OCI-LY1 (cell line): ENCODE measurements at regions not wholly inside any gene's neighbourhood (a gene's known extent, or its start where the extent isn't known, plus 50 kb on each side); places are given as distances from the start of the nearest gene placed in this dataset.

Experiments used
- H2AFZ ChIP-seq: fragments of 200-600 bp; sonication (generic), shearing (Covaris generic); 2 replicates; pipeline ENCODE4 v1.6.0; 2014; ENCODE audit warnings: antibody characterized with exemption, mild to moderate bottlenecking, low read length
- H3F3A ChIP-seq: fragments of 200-600 bp; sonication (generic), shearing (Covaris generic); 2 replicates; pipeline ENCODE4 v1.6.0; 2014; ENCODE audit warnings: mild to moderate bottlenecking, antibody characterized with exemption, low read length, moderate library complexity; ENCODE audit not compliant: insufficient read depth
- H3K27ac ChIP-seq: fragments of 200-600 bp; sonication (generic); 2 replicates; pipeline ENCODE4 v1.5.1; 2014; ENCODE audit warnings: low read length, mixed run types, mild to moderate bottlenecking, low read depth; ENCODE audit not compliant: poor library complexity, severe bottlenecking
- H3K27me3 ChIP-seq: fragments of 200-600 bp; sonication (generic); 2 replicates; pipeline ENCODE4 v1.6.0; 2014; ENCODE audit warnings: antibody characterized with exemption, mild to moderate bottlenecking, low read length, moderate library complexity; ENCODE audit not compliant: insufficient read depth
- H3K36me3 ChIP-seq: fragments of 200-600 bp; sonication (generic); 2 replicates; pipeline ENCODE4 v1.6.1; 2014; ENCODE audit warnings: mild to moderate bottlenecking, antibody characterized with exemption, low read length, moderate library complexity, mixed read lengths; ENCODE audit not compliant: insufficient read depth
- H3K4me1 ChIP-seq: fragments of 200-600 bp; sonication (generic); 2 replicates; pipeline ENCODE4 v1.5.1; 2014; ENCODE audit warnings: mild to moderate bottlenecking, low read length, moderate library complexity; ENCODE audit not compliant: insufficient read depth, severe bottlenecking
- H3K4me2 ChIP-seq: fragments of 200-600 bp; sonication (generic), shearing (Covaris generic); 2 replicates; pipeline ENCODE4 v1.6.1; 2014; ENCODE audit warnings: low read length
- H3K4me3 ChIP-seq: fragments of 200-600 bp; sonication (generic); 2 replicates; pipeline ENCODE4 v1.5.1; 2014; ENCODE audit warnings: low read length, low read depth, mild to moderate bottlenecking, mixed read lengths; ENCODE audit not compliant: poor library complexity, severe bottlenecking
- H3K79me2 ChIP-seq: fragments of 200-600 bp; shearing (Covaris generic); 2 replicates; pipeline ENCODE4 v1.6.1; 2016; ENCODE audit warnings: mixed run types, low read length, mixed read lengths; ENCODE audit not compliant: insufficient read depth
- H3K9ac ChIP-seq: fragments of 200-600 bp; sonication (generic), shearing (Covaris generic); 2 replicates; pipeline ENCODE4 v1.6.1; 2014; ENCODE audit warnings: mild to moderate bottlenecking, low read length, mixed read lengths
- H3K9me2 ChIP-seq: fragments of 200-600 bp; sonication (generic), shearing (Covaris generic); 2 replicates; pipeline ENCODE4 v1.6.1; 2014; ENCODE audit warnings: low read depth, mild to moderate bottlenecking, low read length, mixed read lengths
- H3K9me3 ChIP-seq: fragments of 200-600 bp; shearing (Covaris generic); 2 replicates; pipeline ENCODE4 v1.6.1; 2014; ENCODE audit warnings: low read length, mixed read lengths
- H4K20me1 ChIP-seq: fragments of 200-600 bp; sonication (generic), shearing (Covaris generic); 2 replicates; pipeline ENCODE4 v1.6.0; 2016; ENCODE audit warnings: mild to moderate bottlenecking, low read length; ENCODE audit not compliant: insufficient read depth
- CTCF ChIP-seq: fragments of 200-600 bp; sonication (generic), shearing (Covaris generic); IDR thresholded peaks from 2 replicates; pipeline ENCODE4 v1.5.1; 2017; ENCODE audit warnings: mild to moderate bottlenecking, antibody characterized with exemption, low read length, moderate library complexity, mixed read lengths
- EZH2 ChIP-seq: fragments of 200-600 bp; sonication (generic), shearing (Covaris generic); IDR thresholded peaks from 2 replicates; pipeline ENCODE4 v1.8.0; 2017; ENCODE audit warnings: borderline replicate concordance, mixed run types, mild to moderate bottlenecking, antibody characterized with exemption, low read length, moderate library complexity, mixed read lengths

DNA sequence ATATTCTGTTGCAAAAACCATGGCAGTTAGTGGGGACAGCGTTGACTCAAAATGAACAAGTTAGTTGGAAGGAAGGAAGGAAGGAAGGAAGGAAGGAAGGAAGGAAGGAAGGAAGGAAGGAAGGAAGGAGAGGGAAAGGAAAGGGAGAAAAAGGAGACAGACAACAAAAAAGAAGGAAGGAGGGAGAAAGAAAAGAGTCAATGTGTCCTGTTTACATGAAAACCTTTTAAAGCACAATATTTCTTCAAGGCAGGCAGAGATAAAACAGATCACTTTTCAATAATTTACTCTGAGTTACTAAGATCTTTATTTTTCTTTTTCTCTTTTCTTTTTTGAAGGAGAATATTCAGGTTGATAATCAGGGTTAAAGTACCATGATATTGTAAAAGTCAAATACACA lies 99.4 kb downstream of the CCER1 start:
- H3F3A ChIP-seq = no peaks in the 10 kb centered on the region
- H3K9ac ChIP-seq = no peak overlapping the region
- no peaks in the 10 kb centered on the region for H3K9me2 ChIP-seq
- no peaks in the 10 kb centered on the region for H3K4me1 ChIP-seq
- H3K4me2 ChIP-seq = no peak overlapping the region
- no peaks in the 10 kb centered on the region for H3K27me3 ChIP-seq
- H2AFZ ChIP-seq = no peak overlapping the region
- TF ChIP-seq EZH2 (no peak), CTCF (no peak)
- H3K79me2 ChIP-seq = no peaks in the 10 kb centered on the region
- H3K36me3 ChIP-seq = no peaks in the 10 kb centered on the region
- H3K9me3 ChIP-seq = no peaks in the 10 kb centered on the region
- H3K27ac ChIP-seq = no peak overlapping the region
- H3K4me3 ChIP-seq = no peak overlapping the region
- no peaks in the 10 kb centered on the region for H4K20me1 ChIP-seq

DNA sequence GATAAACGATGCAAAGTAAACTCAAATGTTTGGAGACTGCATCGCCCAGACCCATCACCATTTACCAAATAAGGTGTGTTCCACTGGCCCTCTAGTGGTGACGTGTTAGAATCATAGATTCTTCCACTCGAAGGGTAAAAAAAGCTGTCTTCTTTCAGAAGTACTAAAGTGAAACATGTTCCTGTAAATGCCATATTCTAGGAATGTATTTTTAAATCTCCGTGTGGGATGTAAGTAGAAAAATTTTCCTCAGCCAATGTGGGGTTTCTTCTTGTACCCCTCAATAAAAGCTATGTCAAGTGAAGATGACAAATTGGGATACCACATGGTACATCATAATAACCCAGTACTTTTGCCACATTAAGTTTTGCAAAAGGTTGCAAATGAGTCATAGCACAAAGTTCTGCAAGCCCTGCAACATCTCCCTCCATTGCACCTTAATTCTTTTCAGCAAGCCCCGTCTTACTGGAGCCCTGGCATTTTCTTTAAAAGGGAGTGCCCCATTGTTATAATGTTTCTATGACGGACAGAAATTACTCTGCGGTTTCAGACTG lies 100.8 kb downstream of the CCER1 start:
- Histone ChIP-seq H3K79me2 (no peaks in the 10 kb centered on the region), H3K9me2 (no peaks in the 10 kb centered on the region), H3K27ac (no peak overlapping the region), H3K4me1 (no peaks in the 10 kb centered on the region), H3K36me3 (no peaks in the 10 kb centered on the region), H3K4me3 (no peak overlapping the region), H3K9me3 (no peaks in the 10 kb centered on the region), H3K4me2 (no peak overlapping the region), H3F3A (no peaks in the 10 kb centered on the region), H4K20me1 (no peaks in the 10 kb centered on the region), H3K27me3 (no peaks in the 10 kb centered on the region), H3K9ac (no peak overlapping the region), H2AFZ (no peak overlapping the region)
- TF ChIP-seq EZH2 (no peak), CTCF (peak; percentile 71)

DNA sequence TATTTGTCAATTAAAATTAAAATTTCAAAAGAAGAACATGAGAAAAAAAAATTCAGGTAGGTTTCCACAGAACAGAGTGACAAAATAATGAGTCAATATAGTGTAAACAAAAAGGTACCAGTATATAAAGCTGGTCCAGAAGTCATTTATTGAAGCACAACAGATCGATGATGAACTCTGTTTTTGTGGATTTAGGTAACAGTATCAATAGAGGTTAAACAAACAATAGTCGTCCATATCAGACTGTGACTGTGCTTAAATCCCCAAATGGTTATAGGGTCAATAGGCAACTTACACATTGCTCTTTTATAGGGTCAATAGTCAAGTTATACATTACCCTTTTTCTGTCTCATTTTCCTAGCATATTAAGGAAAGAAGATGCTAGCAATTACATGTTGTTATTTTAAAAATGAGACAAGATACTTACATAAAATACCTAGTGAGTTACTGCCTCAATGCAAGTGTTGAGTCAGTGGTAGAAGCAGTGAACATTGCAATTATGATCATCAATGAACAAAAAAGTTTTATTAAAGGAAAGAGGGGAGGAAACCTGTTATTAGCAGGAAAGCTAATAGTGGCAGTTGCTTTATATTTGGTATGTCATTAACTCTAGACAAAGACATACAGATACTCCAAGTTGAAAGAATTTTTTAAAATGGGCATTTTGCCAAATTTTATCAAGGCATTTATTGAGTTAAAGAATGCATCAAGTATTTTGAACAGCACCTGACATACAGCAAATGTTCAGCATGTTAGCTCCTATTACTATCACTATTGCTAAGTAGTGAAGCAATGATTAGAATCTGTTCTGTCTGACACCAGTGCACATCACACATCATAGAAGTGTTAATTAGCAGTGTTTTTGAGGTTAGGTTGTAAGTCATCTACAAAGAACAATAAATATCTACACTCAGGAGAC lies 102.9 kb downstream of the CCER1 start:
- TF ChIP-seq EZH2 (no peak), CTCF (no peak)
- Histone ChIP-seq H2AFZ (no peak overlapping the region), H3K4me3 (no peak overlapping the region), H3K9me3 (no peaks in the 10 kb centered on the region), H4K20me1 (no peaks in the 10 kb centered on the region), H3K27me3 (no peaks in the 10 kb centered on the region), H3K4me2 (no peak overlapping the region), H3K36me3 (no peaks in the 10 kb centered on the region), H3K27ac (no peak overlapping the region), H3K4me1 (no peaks in the 10 kb centered on the region), H3K9me2 (no peaks in the 10 kb centered on the region), H3F3A (no peaks in the 10 kb centered on the region), H3K9ac (no peak overlapping the region), H3K79me2 (no peaks in the 10 kb centered on the region)
